Ovary (tissue), 3 donors: ENCODE measurements at regions not wholly inside any gene's neighbourhood (a gene's known extent, or its start where the extent isn't known, plus 50 kb on each side); places are given as distances from the start of the nearest gene placed in this dataset.

Experiments
- CTCF ChIP-seq, 3 donors: fragments of 450-650 bp in 2 of 3; fragments of 200-600 bp in 1 of 3; IDR thresholded peaks; one replicate each; pipeline versions ENCODE4 v1.5.1 to v1.8.0; 2016 to 2022; ENCODE audit warnings: antibody characterized with exemption in 3 of 3, mild to moderate bottlenecking in 1 of 3
- EP300 ChIP-seq: sonication (generic); formaldehyde crosslinking; IDR thresholded peaks from one replicate; pipeline ENCODE4 v1.6.1; 2017; ENCODE audit warnings: antibody characterized with exemption
- POLR2A ChIP-seq: fragments of 450-650 bp; IDR thresholded peaks from one replicate; pipeline ENCODE4 v1.6.1; 2017; ENCODE audit warnings: antibody characterized with exemption, mild to moderate bottlenecking, moderate library complexity
- donor health status: DM: no; HTN: no; CAD: no.

- TF ChIP-seq POLR2A = no peak
- no peak for TF ChIP-seq CTCF (IDR thresholded peaks at IDR 0.05)
- TF ChIP-seq EP300 = no peak
These were observed 425.7 kb upstream of the ZFP42 start for GRCh38 chr4:187569871-187570270.
